ENCODE measurements at regions not wholly inside any gene's neighbourhood (a gene's known extent, or its start where the extent isn't known, plus 50 kb on each side); places are given as distances from the start of the nearest gene placed in this dataset.
"Not testable (repeated sequence)": the region's sequence is repeated elsewhere in the genome, so short reads cannot be mapped to it uniquely, and the experiment has no call there.

DNA sequence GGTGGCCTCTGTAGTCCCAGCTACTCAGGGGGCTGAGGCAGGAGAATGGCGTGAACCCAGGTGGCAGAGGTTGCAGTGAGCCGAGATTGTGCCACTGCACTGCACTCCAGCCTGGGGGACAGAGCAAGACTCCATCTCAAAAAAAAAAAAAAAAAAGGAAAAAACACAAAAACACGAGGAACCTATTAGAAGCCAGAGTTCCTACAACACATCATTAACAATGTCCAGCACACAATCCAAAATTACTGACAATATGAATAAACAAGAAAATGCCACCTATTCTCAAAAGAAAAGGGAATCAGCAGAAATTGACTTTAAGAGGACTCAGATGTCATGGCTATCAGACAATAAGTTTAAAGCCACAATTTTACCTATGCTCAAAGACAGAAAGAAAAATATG lies 57.3 kb upstream of the HS3ST3A1 start:
- DNase-seq (ENCODE audit: low read depth in 2 of 2), result not testable (repeated sequence)

DNA sequence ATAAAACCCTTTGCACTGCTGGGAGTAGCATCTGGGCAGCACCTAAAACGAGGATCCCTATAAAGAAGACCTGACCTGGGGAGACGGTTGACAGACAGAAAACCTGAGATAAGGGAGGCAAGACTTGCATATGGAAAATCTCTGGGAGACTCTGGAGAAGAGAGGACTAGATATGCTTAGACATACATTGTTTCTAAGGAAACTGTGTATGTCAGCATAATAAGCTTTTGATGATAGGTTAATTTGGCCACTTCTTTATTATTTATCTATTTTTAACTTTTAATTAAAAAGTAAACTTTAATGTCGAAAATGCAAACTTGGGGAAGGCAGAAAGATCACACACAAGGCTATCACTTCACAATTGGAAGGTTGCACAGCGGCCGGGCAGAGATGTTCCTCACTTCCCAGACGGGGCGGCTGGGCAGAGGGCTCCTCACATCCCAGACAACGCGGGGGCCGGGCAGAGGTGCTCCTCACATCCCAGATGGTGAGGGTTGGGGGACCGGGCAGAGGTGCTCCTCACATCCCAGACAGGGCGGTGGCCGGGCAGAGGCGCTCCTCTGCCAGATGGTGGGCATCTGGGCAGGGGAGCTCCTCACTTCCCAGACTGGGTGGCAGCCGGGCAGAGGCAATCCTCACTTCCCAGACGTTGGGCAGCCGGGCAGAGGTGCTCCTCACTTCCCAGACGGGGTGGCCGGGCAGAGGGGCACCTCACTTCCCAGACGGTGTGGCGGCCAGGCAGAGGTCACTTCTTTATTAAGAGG lies 64.3 kb upstream of the HS3ST3A1 start:
- no peak for DNase-seq (ENCODE audit: low read depth in 2 of 2)

GRCh38 chr17:13671341-13671740 lies 69.6 kb upstream of the HS3ST3A1 start:
- DNase-seq (ENCODE audit: low read depth in 2 of 2), result no peak

DNA sequence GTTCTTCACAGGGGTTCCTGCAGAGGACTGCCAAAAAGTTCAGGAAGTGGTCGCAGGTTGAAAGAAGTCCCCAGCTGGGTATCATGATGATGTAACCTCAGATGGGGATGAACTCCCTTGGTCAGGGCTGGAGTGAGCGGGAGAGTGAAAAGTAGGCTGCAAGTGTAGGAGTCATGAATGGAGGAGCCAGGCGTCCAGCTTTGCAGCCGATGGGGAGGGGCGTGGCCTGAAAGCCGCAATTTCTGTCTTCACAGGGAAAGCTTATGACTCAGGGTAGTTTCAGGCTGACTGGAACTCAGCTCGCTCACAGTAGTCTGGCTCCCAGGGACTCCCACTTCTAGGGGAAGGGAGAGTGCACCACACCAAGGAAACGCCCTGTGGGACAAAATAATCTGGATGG lies 70.0 kb upstream of the HS3ST3A1 start:
- DNase-seq (ENCODE audit: low read depth in 2 of 2), result no peak

GRCh38 chr17:13678361-13678760 lies 76.6 kb upstream of the HS3ST3A1 start:
- DNase-seq (ENCODE audit: low read depth in 2 of 2), result no peak

DNA sequence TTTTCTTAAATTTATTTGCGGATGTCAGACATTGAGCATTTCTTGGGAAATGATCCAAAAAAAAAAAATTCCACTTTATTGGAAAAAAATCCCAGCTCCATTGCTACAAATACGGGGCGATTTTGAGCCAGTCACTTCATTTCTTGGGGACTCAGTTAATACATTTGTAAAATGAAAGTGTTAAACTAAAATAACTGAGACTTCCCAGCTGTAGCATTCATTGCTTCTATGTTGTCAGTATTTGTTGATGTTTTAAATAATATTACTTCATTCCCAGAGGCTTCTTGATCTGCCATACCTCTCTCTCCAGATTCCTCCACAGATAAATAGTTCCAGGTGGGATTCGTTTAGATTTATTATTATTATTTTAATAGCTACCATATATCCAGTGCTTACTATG lies 77.1 kb upstream of the HS3ST3A1 start:
- DNase-seq (ENCODE audit: low read depth in 2 of 2), result no peak

DNA sequence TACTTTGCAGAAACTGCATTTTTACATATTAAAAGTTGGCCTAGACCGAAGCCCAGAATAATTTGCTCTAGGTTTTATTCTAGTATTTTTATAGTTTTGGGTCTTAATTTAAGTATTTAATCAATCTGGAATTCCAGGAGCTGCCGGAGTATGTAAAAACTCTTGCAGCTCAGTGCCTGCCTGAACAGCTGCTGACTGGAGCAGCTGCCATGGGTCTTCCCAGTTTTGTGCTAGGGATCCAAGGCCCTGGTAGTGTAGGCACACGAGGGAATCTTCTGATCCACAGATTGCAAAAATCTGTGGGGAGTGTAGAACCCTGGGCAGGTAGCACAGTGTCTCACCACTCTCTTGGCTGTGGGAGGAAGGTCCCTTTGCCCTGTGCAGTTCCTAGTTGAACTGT lies 87.0 kb upstream of the HS3ST3A1 start:
- no peak for DNase-seq (ENCODE audit: low read depth in 2 of 2)

GRCh38 chr17:13690806-13691205 lies 89.1 kb upstream of the HS3ST3A1 start:
- DNase-seq (ENCODE audit: low read depth in 2 of 2), result no peak

GRCh38 chr17:13694934-13695333 lies 93.2 kb upstream of the HS3ST3A1 start:
- DNase-seq (ENCODE audit: low read depth in 2 of 2), result no peak

DNA sequence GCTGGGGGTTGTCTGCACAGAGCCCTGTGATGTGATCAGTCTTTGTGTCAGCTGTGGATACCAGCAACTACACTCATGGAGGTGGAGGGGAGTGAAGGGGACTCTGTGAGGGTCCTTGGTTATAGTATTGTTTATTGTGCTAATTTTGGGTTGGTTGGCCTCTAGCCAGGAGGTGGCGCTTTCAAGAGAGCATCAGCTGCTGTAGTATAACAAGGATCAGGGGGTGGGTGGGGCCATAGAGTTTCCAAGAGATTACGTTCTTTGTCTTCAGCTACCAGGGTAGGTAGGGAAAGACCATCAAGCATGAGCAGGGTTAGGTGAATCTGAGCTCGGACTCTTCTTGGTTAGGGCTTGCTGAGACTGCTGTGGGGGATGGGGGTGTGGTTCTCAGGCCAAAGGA lies 97.1 kb upstream of the HS3ST3A1 start:
- DNase-seq (ENCODE audit: low read depth in 2 of 2), result no peak

DNA sequence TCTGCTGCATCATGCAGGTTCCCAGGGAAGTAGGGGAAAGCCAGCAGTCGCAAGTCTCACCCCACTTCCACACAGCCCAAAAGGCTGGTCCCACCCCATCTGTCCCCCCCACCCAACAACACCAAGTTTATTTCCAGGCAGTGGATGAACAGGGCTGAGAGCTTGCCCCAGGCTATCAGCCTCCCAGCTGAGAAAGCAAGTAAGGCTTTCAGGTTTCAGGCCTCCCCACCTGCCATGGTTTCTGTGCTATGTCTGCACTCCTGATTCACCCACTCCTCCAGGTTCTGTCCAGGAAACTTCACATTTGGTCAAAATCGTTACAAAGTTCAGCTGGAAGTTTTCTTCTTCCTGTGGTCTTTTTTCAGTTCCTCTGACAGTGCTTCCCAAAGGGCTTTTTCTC lies 97.5 kb upstream of the HS3ST3A1 start:
- no peak for DNase-seq (ENCODE audit: low read depth in 2 of 2)

- no peak for DNase-seq (ENCODE audit: low read depth in 2 of 2)
These were observed 100.5 kb upstream of the HS3ST3A1 start for GRCh38 chr17:13702266-13702665.

DNA sequence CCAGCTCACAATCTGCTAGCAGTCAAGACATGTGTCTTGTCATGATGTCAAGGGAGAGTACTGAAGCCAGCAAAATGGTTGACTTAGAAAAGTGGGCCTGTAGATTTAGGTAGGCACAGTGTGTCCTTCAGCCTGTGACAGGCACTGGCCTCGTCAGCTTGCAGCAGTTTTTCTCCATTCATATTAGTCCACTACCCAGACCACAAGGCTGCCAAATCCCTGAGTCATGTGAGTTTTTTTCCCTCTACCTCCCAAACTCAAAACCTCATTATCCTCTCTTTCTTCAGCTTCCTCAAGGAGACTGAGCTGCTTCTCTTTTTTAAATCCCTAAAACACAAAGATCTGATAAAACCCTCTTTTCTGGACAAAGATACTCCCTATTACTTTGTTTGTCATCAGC lies 102.6 kb upstream of the HS3ST3A1 start:
- DNase-seq (ENCODE audit: low read depth in 2 of 2), result no peak

- DNase-seq (ENCODE audit: low read depth in 2 of 2), result no peak
These were observed 103.5 kb upstream of the HS3ST3A1 start for GRCh38 chr17:13705221-13705620.

DNA sequence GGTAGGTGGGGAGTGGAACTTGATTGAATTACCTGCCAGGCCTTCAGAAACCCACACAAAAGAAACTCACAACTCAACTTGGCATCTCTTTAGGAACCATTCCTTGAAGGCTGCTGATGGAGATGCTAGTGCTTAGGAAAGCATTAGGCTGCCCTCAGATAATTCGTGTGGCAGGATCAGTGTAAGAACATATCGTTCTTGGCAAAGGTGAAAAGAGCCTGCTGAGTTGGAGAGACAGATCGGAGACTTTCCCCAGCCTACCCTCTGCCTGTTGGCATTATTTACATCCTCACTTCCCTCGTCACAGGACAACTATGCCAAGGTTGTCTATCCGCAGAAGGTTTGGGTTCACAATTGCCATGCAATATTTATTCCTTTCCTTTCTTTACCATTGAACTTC lies 120.0 kb upstream of the HS3ST3A1 start:
- DNase-seq (ENCODE audit: low read depth in 2 of 2), result no peak

- no peak for DNase-seq (ENCODE audit: low read depth in 2 of 2)
These were observed 123.7 kb upstream of the HS3ST3A1 start for GRCh38 chr17:13725288-13725990.

GRCh38 chr17:13727441-13728171 lies 125.9 kb upstream of the HS3ST3A1 start:
- no peak for DNase-seq (ENCODE audit: low read depth in 2 of 2)

GRCh38 chr17:13728781-13729180 lies 127.1 kb upstream of the HS3ST3A1 start:
- DNase-seq (ENCODE audit: low read depth in 2 of 2), result no peak

GRCh38 chr17:13729466-13730134 lies 127.9 kb upstream of the HS3ST3A1 start:
- no peak for DNase-seq (ENCODE audit: low read depth in 2 of 2)

DNA sequence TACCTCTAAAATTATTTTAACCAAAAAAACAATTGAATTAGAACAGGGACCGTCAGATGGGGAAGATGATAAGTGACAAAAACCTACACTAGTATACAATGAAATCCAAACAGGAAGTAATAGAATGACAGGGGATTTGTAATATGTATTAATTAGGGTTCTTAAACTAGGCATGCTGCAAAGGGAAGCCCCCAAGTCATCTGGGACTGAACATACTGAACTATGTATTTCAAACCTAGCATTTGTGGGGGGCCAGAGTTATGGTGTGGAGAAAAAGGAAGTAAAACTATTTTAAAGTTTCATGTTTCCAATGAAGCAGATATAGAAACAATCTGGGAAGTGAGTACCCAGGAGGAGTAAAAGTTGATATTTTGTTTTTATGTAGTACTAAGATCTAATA lies 133.2 kb upstream of the HS3ST3A1 start:
- DNase-seq (ENCODE audit: low read depth in 2 of 2), result no peak

- no peak for DNase-seq (ENCODE audit: low read depth in 2 of 2)
These were observed 133.7 kb upstream of the HS3ST3A1 start for GRCh38 chr17:13735444-13735843.

DNA sequence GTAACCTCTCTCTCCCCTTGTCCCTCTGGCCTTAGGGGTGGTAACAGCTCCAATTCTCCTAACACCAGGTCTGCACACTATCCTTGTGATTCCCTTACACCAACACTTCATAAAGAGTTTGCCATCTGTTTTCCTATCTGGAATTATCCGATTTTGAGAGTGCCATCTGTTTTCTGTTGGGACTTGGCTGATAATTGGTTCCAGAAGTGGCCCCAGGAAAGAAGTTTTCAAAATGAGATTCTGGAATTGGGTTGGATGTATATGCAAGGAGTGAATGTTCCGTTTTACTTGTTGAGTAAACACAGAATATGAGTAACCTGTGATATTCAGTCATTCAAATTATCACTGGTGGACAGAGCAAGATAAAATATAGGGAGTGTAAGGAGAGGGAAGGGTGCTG lies 134.1 kb upstream of the HS3ST3A1 start:
- no peak for DNase-seq (ENCODE audit: low read depth in 2 of 2)

All from stimulated activated CD8-positive, alpha-beta memory T cell treated with anti-CD3 and anti-CD28 coated beads, Interleukin-7, amount 100 ng/mL, for 4 hours (primary cell).